HEK293 (cell line): ENCODE measurements at regions not wholly inside any gene's neighbourhood (a gene's known extent, or its start where the extent isn't known, plus 50 kb on each side); places are given as distances from the start of the nearest gene placed in this dataset.
A peak's percentile ranks its signal among the peaks of the same experiment; 100 is the strongest.

Experiments used
- CTCF ChIA-PET: fragments of 350-600 bp; formaldehyde crosslinking; extraction: SDS; loops from one replicate; lab custom pipeline; 2021; ENCODE audit warnings: antibody characterized with exemption; lab: Yijun Ruan, JAX
- POLR2A ChIA-PET: fragments of 300-600 bp; formaldehyde crosslinking; extraction: SDS; loops from one replicate; lab custom pipeline; 2020; ENCODE audit warnings: antibody characterized with exemption, inconsistent platforms; lab: Yijun Ruan, JAX
- H3K27ac ChIP-seq: fragments of 200-500 bp; sonication (Bioruptor generic); 2 replicates; pipeline ENCODE4 v1.5.1; 2014; ENCODE audit warnings: low read depth, low read length, control low read depth, inconsistent platforms; ENCODE audit errors: extremely low read depth
- H3K36me3 ChIP-seq, 2 experiments: fragments of 200-500 bp in 1 of 2; sonication (Bioruptor generic) in 1 of 2; 1 replicate in 1 of 2; 2 replicates in 1 of 2; pipeline ENCODE4 v1.5.1; 2014 to 2017; ENCODE audit warnings: inconsistent platforms in 2 of 2, low read length in 2 of 2; ENCODE audit not compliant: control insufficient read depth in 2 of 2, insufficient read depth in 1 of 2
- H3K4me1 ChIP-seq: fragments of 200-500 bp; sonication (Bioruptor generic); 2 replicates; pipeline ENCODE4 v1.5.1; 2014; ENCODE audit warnings: mild to moderate bottlenecking, low read length, inconsistent platforms; ENCODE audit not compliant: control insufficient read depth, insufficient read depth
- H3K4me3 ChIP-seq: 2 replicates; pipeline ENCODE4 v1.5.1; 2011; ENCODE audit warnings: low read depth, mild to moderate bottlenecking, control low read depth, low read length, moderate library complexity
- H3K9me3 ChIP-seq: fragments of 200-500 bp; sonication (Bioruptor generic); 2 replicates; pipeline ENCODE4 v1.5.1; 2014; ENCODE audit warnings: low read depth, low read length, inconsistent platforms; ENCODE audit not compliant: control insufficient read depth, insufficient read depth
- GLIS2 ChIP-seq: fragments of 450-650 bp; formaldehyde crosslinking; IDR thresholded peaks from 2 replicates; pipeline ENCODE4 v1.5.1; 2016; ENCODE audit warnings: missing biosample characterization, missing genetic modification characterization
- HOXA7 ChIP-seq: sonication (generic); formaldehyde crosslinking; IDR thresholded peaks from 2 replicates; pipeline ENCODE4 v1.8.1; 2022; ENCODE audit warnings: missing genetic modification reagents, borderline replicate concordance
- OVOL3 ChIP-seq: fragments of 450-650 bp; formaldehyde crosslinking; IDR thresholded peaks from 2 replicates; pipeline ENCODE4 v1.5.1; 2016; ENCODE audit warnings: missing biosample characterization, missing genetic modification characterization
- SCRT1 ChIP-seq: fragments of 450-650 bp; formaldehyde crosslinking; IDR thresholded peaks from 2 replicates; pipeline ENCODE4 v1.5.1; 2016; ENCODE audit warnings: missing biosample characterization, missing genetic modification characterization, borderline replicate concordance
- SP3 ChIP-seq: fragments of 450-650 bp; formaldehyde crosslinking; IDR thresholded peaks from 2 replicates; pipeline ENCODE4 v1.5.1; 2016; ENCODE audit warnings: missing biosample characterization, missing genetic modification characterization
- ZNF19 ChIP-seq: fragments of 450-650 bp; formaldehyde crosslinking; IDR thresholded peaks from 2 replicates; pipeline ENCODE4; 2016; ENCODE audit warnings: missing biosample characterization, missing genetic modification characterization, low read depth
- ZNF202 ChIP-seq: fragments of 450-650 bp; formaldehyde crosslinking; IDR thresholded peaks from 2 replicates; pipeline ENCODE4 v1.5.1; 2016; ENCODE audit warnings: missing biosample characterization, missing genetic modification characterization, borderline replicate concordance
- ZNF214 ChIP-seq: fragments of 450-650 bp; formaldehyde crosslinking; IDR thresholded peaks from 2 replicates; pipeline ENCODE4 v1.5.1; 2017; ENCODE audit warnings: missing biosample characterization, mild to moderate bottlenecking, missing genetic modification characterization, borderline replicate concordance
- ZNF23 ChIP-seq: fragments of 450-650 bp; formaldehyde crosslinking; IDR thresholded peaks from 2 replicates; pipeline ENCODE4 v1.5.1; 2016; ENCODE audit warnings: missing biosample characterization, missing genetic modification characterization, borderline replicate concordance
- ZNF311 ChIP-seq: fragments of 450-650 bp; formaldehyde crosslinking; IDR thresholded peaks from 2 replicates; pipeline ENCODE4 v1.5.1; 2017; ENCODE audit warnings: missing biosample characterization, missing genetic modification characterization, borderline replicate concordance
- ZNF366 ChIP-seq: fragments of 450-650 bp; formaldehyde crosslinking; conservative IDR thresholded peaks from 2 replicates; pipeline ENCODE4 v1.5.1; 2016; ENCODE audit warnings: missing biosample characterization, missing genetic modification characterization
- ZNF544 ChIP-seq: fragments of 450-650 bp; formaldehyde crosslinking; IDR thresholded peaks from 2 replicates; pipeline ENCODE4 v1.5.0; 2017; ENCODE audit warnings: missing biosample characterization, missing genetic modification characterization
- ZNF560 ChIP-seq: fragments of 450-650 bp; formaldehyde crosslinking; IDR thresholded peaks from 2 replicates; pipeline ENCODE4 v1.5.1; 2017; ENCODE audit warnings: missing biosample characterization, missing genetic modification characterization, borderline replicate concordance
- ZNF624 ChIP-seq: fragments of 450-650 bp; formaldehyde crosslinking; IDR thresholded peaks from 2 replicates; pipeline ENCODE4 v1.5.1; 2017; ENCODE audit warnings: missing biosample characterization, missing genetic modification characterization
- ZNF785 ChIP-seq: fragments of 450-650 bp; formaldehyde crosslinking; IDR thresholded peaks from 2 replicates; pipeline ENCODE4 v1.5.1; 2016; ENCODE audit warnings: missing biosample characterization, missing genetic modification characterization
- ZNF843 ChIP-seq: fragments of 450-650 bp; formaldehyde crosslinking; IDR thresholded peaks from 2 replicates; pipeline ENCODE4 v1.5.1; 2016; ENCODE audit warnings: missing biosample characterization, missing genetic modification characterization
- TF ChIP-seq, protein P1 (sequence below): fragments of 450-650 bp; formaldehyde crosslinking; IDR thresholded peaks from 2 replicates; pipeline ENCODE4 v1.5.1; 2016; ENCODE audit warnings: missing biosample characterization, missing genetic modification characterization
- TF ChIP-seq, protein P2 (sequence below): fragments of 450-650 bp; formaldehyde crosslinking; IDR thresholded peaks from 2 replicates; pipeline ENCODE4 v1.5.1; 2017; ENCODE audit warnings: missing biosample characterization, missing genetic modification characterization
- TF ChIP-seq, protein P3 (sequence below): fragments of 450-650 bp; formaldehyde crosslinking; IDR thresholded peaks from 2 replicates; pipeline ENCODE4 v1.5.1; 2016; ENCODE audit warnings: missing biosample characterization, missing genetic modification characterization
- TF ChIP-seq, protein P4 (sequence below): fragments of 450-650 bp; formaldehyde crosslinking; IDR thresholded peaks from 2 replicates; pipeline ENCODE4 v1.5.1; 2016; ENCODE audit warnings: missing biosample characterization, missing genetic modification characterization

DNA sequence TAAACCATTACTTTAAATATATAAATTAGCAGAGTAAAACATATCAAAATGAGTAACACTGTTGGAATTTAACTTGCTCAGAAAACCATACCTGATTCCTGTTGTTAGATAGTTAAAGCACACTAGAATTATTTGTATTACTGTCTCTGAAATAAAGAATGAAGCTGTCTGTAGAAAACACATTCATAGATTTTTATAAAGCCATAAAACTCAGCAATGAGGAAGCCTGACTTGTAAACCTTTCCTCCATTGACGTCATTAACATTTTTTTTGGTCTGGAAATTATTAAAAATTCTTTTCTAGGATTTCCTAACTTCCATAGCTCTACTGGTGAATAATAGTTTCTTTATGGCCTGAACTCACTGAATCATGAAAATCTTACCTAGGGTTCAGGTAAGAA lies 147.6 kb downstream of the BRMS1L start:
- no peaks in the 10 kb centered on the region for H3K9me3 ChIP-seq
- H3K27ac ChIP-seq = no peak overlapping the region
- no peak overlapping the region for H3K4me3 ChIP-seq
- no peak for TF ChIP-seq SCRT1 (tag by site-specific recombination)
- no peaks in the 10 kb centered on the region for H3K4me1 ChIP-seq
- no peaks in the 10 kb centered on the region for H3K36me3 ChIP-seq
- ChIA-PET CTCF (interaction anchor here (1.1 kb wide), 1 partner anchor 10 kb away, joined by 7 read pairs; no protein-coding TSS in a partner anchor), POLR2A (no interaction called here)

DNA sequence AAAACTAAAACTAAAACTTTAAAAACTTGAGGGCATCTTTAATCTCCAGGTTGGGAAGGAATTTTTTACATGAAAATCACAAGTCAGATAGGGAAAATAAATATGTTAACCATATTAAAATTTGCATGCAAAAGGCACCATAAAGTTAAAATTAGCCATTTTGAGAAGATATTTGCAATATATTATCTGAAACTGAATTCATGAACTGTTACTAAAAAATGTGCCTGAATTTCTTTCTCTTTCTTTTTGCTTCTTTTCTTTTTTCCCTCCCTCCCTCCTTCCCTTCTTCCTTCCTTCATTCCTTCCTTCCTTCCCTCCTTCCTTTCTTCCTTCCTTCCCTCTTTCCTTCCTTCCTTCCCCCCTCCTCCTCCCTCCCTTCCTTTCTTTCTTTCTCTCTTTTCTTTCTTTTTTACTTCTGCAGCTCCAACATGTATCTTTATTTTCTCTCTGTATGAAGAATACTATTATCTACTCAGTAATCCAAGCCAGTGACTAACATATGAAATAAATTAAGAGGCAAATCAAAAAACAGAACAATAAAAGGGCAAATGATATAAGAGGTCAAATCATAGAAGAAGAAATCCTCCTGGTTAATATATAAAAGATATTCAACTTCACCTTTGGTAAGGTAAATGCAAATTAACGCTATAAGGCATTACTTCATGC lies 146.0 kb downstream of the BRMS1L start:
- TF ChIP-seq ZNF214 (no peak), ZNF366 (tag by site-specific recombination) (peak; percentile 79)
- TF ChIP-seq, protein P1, sequence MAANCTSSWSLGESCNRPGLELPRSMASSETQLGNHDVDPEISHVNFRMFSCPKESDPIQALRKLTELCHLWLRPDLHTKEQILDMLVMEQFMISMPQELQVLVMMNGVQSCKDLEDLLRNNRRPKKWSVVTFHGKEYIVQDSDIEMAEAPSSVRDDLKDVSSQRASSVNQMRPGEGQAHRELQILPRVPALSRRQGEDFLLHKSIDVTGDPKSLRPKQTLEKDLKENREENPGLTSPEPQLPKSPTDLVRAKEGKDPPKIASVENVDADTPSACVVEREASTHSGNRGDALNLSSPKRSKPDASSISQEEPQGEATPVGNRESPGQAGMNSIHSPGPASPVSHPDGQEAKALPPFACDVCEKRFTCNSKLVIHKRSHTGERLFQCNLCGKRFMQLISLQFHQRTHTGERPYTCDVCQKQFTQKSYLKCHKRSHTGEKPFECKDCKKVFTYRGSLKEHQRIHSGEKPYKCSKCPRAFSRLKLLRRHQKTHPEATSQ = no peak
- TF ChIP-seq, all 188 proteins: peak for 1
- Histone ChIP-seq H3K27ac (no peak overlapping the region), H3K9me3 (no peaks in the 10 kb centered on the region), H3K36me3 (no peaks in the 10 kb centered on the region), H3K4me1 (no peaks in the 10 kb centered on the region), H3K4me3 (no peak overlapping the region)
- ChIA-PET CTCF (no interaction called here), POLR2A (no interaction called here)

GRCh38 chr14:35969310-35969709 lies 143.2 kb downstream of the BRMS1L start:
- Histone ChIP-seq H3K27ac (no peak overlapping the region), H3K4me3 (no peak overlapping the region), H3K36me3 (no peaks in the 10 kb centered on the region), H3K4me1 (no peaks in the 10 kb centered on the region), H3K9me3 (no peaks in the 10 kb centered on the region)
- POLR2A ChIA-PET = no interaction called here
- TF ChIP-seq ZNF19 = no peak
- no peak for TF ChIP-seq ZNF23
- no peak for TF ChIP-seq GLIS2 (tag by site-specific recombination)
- TF ChIP-seq, protein P2, sequence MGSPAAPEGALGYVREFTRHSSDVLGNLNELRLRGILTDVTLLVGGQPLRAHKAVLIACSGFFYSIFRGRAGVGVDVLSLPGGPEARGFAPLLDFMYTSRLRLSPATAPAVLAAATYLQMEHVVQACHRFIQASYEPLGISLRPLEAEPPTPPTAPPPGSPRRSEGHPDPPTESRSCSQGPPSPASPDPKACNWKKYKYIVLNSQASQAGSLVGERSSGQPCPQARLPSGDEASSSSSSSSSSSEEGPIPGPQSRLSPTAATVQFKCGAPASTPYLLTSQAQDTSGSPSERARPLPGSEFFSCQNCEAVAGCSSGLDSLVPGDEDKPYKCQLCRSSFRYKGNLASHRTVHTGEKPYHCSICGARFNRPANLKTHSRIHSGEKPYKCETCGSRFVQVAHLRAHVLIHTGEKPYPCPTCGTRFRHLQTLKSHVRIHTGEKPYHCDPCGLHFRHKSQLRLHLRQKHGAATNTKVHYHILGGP = no peak
- TF ChIP-seq ZNF624 (tag by site-specific recombination) = no peak
- no peak for TF ChIP-seq ZNF202 (tag by site-specific recombination)
- no peak for TF ChIP-seq ZNF544
- no peak for TF ChIP-seq ZNF311 (tag by site-specific recombination)
- no peak for TF ChIP-seq OVOL3 (tag by site-specific recombination)
- TF ChIP-seq ZNF843 (tag by site-specific recombination) = no peak
- TF ChIP-seq HOXA7 (CRISPR knock-in tag) = no peak
- TF ChIP-seq, protein P3, sequence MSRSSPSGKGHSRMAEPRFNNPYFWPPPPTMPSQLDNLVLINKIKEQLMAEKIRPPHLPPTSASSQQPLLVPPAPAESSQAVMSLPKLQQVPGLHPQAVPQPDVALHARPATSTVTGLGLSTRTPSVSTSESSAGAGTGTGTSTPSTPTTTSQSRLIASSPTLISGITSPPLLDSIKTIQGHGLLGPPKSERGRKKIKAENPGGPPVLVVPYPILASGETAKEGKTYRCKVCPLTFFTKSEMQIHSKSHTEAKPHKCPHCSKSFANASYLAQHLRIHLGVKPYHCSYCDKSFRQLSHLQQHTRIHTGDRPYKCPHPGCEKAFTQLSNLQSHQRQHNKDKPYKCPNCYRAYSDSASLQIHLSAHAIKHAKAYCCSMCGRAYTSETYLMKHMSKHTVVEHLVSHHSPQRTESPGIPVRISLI = no peak
- no peak for TF ChIP-seq SP3 (tag by site-specific recombination)
- TF ChIP-seq, protein P4, sequence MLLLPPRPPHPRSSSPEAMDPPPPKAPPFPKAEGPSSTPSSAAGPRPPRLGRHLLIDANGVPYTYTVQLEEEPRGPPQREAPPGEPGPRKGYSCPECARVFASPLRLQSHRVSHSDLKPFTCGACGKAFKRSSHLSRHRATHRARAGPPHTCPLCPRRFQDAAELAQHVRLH (tag by site-specific recombination) = no peak
- TF ChIP-seq ZNF560 (tag by site-specific recombination) = no peak
- no peak for TF ChIP-seq ZNF785 (tag by site-specific recombination)
- CTCF ChIA-PET = interaction anchor here (0.5 to 1.2 kb wide), 4 partner anchors 10 to 635 kb away, joined by 3 to 6 read pairs (median 3); no protein-coding TSS in a partner anchor
